NCI-H2107 treated with DMSO at 0.1 percent for 48 hours (cell line): ENCODE measurements at regions not wholly inside any gene's neighbourhood (a gene's known extent, or its start where the extent isn't known, plus 50 kb on each side); places are given as distances from the start of the nearest gene placed in this dataset.
"Not testable (repeated sequence)": the region's sequence is repeated elsewhere in the genome, so short reads cannot be mapped to it uniquely, and the experiment has no call there.

Experiments
- DNase-seq: peaks from one replicate; lab custom pipeline; 2025; ENCODE audit not compliant: unreplicated experiment; lab: John Stamatoyannopoulos, UW

DNA sequence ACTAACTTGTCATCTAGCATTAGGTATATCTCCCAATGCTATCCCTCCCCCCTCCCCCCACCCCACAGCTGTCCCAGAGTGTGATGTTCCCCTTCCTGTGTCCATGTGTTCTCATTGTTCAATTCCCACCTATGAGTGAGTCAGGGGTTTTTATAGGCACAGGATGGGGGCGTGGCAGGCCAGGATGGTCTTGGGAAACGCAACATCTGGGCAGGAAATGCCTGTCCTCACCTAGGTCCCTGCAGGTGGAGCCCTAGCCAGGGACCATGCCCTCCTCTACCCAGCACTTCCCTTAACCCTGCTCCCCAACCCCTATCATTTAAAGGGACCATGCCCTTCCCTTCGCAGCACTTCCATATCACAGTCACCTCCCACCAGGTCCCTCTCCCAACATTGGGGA, 1430.6 kb downstream of the CDH8 start:
- DNase-seq: not testable (repeated sequence)

DNA sequence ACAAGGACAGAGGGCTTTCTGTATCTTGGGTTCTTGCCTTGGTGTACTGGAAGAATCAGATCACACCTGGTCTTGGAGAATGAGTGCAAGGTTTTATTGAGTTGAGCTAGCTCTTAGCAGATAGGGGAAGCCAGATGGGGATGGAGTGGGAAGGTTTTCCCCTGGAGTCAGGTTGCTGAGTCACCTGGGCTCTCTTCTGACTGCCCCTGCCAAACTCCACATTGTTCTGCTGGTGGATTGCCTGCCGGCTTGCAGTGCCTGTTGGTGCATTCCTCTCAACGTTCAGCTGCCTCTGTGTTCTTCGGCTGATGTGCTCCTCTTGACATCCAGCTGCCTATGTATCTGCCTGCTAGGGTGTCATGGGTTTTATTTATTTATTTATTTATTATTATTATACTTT, 1431.1 kb downstream of the CDH8 start:
- DNase-seq: no peak

DNA sequence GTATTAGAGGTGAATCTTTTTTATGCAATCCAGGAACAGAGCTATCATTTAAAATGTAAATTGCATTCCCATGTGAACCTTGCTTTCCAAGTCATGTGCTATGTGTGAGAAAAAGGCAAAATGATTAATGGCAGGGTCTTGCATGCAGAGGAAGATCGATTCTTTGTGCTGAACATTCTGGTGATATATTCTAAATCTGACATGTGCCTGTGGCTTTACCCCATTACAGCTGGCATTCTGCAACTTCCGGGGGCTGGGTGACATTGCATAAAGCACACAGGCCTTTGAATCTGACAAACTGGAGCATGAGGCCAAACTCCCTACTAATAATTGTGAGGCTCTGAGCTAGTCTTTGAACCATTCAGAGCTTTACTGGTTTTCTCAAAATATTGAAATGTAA, 1449.7 kb downstream of the CDH8 start:
- DNase-seq: no peak

DNA sequence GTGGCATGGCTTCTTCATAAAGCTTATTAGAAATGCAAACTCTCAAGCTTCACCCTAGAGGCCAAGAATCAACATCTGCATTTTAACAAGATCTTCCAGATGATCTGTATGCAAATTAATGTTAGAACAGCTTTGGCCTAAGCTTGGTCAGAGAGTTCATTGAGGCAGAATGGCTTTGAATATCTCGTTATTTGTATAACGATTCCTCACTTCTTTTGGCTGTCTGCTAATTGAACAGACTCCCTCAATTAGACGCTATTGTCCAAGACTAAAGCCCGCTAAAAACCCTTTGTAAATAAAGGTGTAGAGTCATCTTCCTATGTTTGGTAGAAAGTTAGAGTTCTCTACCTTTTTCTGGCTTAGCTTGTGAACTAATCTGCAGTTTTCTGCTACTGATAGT, 1453.7 kb downstream of the CDH8 start:
- DNase-seq: no peak

DNA sequence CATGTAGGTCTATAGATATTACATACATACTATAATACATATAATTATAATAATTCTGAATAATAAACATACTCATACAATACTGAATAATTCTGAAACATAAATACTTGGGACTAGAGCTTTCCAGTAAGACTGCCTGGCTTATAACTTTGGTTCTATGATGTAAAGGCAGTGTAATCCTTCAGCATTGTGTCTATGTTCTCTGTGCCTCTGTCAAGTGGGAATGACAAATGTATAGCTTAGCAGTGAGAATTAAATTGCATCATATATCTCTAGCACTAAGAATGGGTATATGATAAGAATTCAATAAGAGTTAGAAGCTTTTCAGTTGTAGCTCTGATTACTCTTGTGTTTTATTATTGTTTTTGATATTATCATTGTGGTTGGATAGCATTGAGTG, 1469.3 kb downstream of the CDH8 start:
- no peak for DNase-seq

DNA sequence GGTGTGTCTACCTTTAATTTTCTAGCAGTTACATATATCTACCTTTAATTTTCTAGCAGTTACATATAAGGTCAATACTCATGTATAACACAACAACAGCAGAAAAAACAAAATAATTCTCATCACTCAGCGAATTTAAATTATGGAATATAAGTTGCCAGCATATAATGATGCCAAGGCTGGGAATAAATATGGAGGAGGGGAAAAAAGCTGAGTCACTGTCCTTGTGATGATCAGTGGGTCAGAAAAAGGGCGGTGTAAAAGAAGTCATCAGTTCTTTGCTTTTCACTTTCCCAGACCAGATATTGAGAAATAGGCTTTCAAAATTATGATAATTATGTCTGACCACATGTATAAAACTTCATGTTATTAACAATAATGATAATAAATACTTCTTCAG, 1471.7 kb downstream of the CDH8 start:
- DNase-seq: no peak

DNA sequence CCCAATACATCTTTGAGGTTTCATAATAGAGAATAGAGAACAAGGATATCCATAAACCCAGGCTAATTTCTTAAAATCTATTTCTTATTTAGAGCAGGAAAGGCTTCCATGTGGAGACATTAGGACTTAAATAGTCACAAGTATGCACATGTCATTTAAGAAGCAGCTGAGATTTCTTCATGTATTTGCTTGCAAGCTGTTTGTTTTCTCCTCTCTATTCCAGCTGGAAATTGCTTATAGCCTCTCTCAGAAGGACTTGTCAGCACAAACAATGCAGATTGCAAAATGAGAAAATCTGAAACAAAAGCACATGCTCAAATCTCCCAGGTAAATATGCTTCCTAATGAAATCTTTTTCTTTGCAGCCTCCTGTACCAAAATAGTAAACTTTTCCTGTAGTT, 1473.1 kb downstream of the CDH8 start:
- no peak for DNase-seq

DNA sequence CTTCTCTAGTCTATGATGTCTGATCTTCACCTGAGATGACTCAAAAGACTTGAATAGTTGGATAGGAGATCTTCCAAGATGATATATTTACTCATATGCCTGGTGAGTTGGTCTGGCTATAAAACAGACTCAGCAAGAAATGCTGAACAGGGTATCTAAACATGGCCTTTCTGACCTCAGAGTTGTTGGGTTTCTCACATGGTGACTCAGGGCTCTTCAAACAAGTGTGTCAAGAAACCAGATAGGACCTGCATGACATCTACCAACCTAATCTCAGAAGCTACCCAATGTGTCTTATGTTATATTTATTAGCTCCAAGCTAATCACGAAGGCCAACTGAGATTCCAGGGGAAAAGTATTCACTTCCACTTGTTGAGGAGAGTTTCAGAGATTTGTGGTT, 1477.3 kb downstream of the CDH8 start:
- no peak for DNase-seq

DNA sequence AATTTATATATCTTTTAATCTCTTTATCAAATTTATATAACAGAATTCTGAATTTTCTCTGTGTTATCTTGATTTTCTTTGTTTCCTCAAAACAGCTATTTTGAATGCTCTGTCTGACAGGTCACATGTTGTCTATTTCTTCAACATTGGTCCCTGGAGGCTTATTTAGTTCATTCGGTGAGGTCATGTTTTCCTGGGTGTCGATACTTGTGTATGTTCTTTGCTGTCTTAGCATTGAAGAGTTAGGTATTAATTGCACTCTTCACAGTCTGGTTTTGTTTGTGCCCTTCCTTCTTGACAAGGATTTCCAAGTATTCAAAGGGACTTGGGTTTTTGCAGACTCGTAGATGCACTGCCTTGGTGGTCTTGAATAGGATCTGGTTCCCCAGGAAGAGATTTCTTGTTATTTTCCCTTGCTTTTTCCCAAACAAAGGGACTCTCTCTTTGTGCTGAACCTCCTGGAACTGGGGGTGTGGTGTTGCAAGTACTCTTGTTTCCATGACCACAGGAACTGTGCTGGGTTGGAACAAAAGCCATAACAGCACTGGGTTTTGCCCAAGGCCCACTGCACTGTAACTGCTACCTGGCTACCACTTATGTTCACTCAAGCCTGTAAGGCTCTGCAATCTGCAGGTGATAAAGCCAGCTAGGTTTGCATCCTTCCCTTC, 1483.0 kb downstream of the CDH8 start:
- no peak for DNase-seq

DNA sequence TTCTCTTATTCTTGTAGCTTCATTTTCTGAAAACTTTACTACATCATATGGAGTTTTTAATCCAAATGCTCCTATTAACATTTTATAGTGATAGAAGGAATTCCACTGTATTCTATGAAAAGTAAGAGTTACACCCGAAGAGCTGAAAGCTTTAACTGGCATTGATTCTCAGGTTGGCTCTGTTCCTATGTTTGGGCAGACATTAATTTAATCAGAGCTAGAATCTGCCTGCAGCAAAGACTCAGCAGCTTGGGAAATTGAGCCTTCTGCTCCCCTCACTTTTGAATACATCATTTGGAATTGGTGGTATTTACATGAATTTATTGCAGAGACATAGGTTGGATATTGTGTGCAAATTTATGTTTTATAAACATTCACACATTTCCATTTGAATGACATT, 1494.7 kb downstream of the CDH8 start:
- no peak for DNase-seq

DNA sequence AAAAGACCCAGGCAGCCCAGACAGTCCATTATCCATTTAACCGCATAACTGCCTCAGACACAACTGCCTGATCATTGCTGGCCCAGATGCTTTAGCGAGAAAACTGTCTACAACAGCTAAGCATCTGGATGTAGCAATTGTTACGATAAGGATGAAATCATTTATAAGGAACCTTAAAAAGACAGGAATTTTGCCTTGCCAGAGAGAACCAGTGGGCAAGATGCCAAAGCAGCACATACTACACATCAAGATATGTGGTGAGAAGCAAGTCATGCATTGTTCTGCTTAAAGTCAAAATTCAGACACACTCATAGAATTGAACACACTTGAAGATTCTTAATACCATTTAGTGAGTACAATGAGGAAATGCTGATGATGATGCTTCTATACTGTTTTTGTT, 1525.3 kb downstream of the CDH8 start:
- DNase-seq: no peak

DNA sequence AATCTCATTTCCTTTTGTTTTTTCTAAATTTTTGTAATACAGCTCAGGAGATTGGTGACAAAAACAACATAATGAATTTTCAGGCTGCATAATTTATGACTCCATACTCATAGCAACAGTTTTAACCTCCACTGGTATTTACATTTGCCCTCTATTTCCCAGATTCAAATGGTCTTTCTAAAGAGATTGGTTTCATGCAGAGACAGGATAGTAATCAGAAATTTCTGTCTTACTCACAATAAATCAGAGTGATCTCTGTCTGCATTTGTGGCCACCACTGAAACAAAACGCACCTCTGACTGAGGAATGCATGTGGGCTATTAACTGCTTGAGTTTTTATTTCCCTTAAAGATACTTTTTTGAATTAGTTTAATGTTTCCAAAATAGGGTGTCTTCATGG, 1526.0 kb downstream of the CDH8 start:
- DNase-seq: no peak

DNA sequence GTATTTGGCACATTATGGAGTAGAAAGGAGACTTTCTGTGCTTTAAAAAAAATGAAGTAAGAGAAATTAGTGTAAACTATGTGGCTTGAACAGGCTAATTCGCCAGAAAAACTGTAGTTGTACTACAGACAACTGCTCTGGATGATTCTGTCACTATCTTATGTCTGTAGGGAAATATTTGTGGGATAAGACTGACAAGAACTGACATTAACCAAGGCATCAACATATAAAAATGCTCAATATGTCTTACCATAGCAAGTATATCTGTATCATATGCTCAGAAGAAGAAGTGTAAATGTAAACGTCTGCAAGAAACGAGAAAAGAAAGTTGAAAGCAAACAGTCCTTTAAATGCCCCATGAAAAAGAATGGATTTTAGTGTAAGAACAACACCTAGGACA, 1545.0 kb downstream of the CDH8 start:
- no peak for DNase-seq

DNA sequence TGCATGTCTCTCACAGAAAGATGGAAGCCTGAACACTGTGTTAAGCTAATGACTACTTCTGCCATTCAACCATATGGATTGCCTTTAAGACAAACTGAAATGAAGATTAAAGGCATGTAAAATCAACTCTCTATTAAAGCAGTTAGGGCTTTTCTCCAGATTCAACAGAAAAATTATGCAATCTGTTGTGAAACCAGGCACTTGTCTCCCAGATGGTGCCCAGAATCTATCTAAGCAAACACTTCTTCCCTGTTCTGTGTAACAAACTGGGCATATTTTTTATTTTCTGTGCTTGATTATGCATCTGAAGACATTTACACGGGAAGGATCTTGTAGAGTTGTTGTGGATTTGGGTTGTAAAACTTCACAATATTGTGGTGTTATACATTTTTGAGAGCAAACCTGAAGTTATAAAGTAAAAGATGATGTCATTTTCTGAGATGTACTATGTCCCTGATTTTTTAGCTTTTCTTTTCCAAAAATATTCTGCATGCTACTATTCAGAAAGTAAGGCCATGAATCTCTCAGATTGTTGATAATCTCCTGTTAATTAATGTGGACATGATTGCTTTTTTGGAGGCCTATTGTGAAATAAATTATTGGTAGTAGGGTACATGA, 1550.3 kb downstream of the CDH8 start:
- no peak for DNase-seq

DNA sequence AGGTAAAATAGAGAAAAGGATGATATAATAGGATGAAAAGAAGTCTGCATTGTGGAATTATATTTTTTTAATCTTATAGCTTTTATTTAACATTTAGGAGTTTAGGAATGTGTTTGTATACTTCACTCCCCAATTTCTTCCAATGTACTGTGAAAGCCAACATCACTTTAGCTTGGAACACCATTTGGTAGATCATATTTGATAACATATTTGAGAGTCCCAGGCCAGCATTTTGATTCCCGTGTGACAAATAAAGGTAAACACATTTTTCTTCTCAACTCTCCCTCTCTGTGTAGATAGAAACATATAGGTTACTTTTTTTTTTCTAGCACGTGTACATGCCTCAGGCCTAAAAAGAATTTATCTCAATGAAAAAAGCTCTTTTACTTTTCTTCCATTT, 1551.3 kb downstream of the CDH8 start:
- DNase-seq: no peak

DNA sequence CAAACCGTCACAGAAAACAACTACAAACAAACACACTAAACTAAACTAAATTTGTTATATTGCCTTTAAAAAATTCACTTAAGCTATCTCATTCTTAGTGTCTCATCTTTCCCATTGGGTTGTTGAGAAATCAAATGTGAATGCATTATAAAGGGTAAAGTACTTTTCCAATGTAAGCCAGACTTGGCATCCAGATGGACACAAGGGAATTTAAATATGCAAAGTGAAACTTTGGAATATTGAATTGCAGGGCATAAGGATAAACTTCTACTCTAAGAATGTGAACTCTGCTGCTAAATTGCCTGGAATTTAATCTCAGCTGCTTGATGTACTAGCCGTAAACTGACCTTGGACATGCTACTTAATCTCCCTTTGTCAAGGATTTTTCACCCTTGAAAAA, 1554.6 kb downstream of the CDH8 start:
- no peak for DNase-seq

DNA sequence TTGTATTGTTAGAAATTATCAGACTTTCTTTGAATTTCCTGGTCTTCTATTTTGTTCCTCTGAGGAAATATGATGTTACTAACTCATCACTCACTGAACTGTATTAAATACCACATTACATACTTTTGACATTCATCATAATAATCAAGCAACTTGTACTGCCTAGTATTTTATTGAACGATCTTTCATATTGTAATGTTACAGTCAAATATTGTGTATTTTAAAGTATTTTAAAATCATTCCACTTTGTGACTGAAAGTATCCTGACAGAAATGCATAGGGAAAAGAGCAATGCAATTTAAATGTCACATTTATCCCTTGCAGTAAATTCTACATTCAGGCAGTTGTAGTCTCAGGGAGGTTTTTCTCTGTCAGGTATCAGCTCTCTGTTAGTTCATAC, 1557.4 kb downstream of the CDH8 start:
- no peak for DNase-seq

DNA sequence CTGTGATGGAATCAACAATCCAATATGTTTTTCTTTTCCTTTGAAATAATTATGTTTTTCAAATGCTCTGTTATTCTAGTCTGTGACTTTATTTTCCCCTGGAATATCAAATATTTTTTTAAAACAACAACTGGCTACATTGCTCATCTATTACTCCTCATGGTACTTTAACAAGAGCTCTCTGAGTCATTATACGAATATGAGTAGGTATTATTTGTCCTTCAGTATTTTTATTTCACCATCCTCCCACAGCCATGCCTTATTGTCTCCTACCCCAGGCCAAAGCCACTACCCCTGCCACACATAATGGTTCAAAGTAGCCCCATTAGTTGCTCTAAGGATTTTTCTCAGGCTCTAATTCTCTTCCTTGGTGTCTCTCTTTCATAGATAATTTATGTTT, 1572.3 kb downstream of the CDH8 start:
- DNase-seq: no peak

DNA sequence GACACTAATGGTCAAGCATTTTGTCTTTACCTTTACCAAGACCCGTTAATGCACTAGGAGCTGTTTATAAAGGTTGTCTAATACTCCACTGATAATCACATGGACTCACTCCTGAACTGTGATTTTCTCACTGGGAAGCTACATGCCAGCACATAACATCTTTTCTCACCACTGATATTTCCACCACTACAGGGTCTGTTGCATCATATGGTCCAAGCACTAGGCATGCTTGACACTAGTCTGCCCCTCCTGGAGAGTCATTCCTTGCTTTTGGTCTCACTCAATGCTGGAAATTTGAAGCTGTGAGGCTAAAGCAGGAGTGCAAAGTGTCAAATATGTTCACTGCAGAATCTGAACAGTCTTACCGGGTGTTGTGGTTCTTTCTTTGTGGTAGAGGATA, 1576.8 kb downstream of the CDH8 start:
- DNase-seq: no peak

DNA sequence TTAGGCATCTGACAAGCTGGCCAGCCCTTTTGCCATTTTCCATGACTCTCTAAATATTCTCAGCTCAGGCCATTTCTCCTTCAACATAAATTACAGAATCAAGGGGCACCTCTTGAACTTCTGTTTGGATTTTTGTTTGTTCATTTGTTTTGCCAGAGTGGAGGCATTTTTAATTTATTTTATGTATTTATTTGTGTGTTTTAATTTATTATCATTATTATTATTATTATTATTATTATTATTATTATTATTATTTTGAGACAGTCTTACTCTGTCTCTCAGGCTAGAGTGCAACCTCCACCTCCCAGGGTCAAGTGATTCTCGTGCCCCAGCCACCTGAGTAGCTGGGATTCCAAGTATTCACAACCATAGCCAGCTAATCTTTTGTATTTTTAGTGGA, 1578.0 kb downstream of the CDH8 start:
- no peak for DNase-seq

DNA sequence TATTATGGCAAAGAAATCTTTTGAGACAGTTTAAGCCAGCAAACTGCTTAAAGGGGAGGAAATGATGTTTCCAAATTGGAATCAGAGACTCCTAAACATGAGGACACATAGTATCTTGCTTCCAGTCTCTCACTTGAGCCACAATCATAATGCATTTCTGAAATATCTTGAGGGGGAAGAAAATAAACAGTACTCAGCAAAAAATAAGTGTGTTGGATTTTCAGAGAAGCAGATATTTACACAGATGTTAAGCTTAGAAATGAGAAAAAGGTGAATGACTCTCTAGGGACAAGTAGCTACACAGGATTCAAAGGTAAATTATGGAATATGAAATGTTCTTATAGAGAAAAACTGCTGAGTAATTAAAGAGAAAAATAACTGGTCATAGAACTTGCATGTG, 1583.6 kb downstream of the CDH8 start:
- DNase-seq: no peak

DNA sequence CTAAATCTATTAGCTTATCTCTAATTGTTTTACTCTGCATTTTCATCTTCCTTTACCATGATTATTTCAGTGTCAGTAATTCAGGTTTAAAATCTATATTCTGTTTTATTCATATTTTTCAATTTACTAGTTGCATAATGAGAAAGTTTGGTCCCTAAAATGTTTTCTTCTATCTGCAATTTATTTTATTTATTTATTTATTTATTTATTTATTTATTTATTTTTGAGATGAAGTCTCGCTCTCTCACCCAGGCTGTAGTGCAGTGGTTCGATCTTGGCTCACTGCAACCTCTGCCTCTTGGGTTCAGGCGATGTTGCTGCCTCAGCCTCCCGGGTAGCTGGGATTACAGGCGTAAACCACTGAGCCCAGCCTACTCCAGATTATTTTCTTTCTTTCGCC, 1597.3 kb downstream of the CDH8 start:
- DNase-seq: no peak

DNA sequence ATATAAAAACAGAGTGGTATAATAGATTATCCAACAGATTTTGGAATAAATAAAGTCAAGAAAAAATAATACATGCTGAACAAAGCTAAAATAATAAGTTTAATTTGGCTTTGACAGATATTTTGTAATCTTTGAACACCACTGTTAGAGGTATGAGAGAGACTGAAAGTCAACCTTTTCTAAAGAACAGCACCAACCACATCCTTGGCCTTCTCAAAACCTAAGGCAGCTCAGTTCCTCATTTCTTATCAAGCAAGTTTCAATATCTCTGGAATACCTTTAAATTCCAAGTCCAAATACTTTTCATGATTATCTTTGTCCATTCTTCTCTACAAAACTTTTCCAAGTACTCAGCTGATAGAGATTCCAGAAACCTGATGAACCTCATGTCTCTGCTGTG, 1603.8 kb downstream of the CDH8 start:
- no peak for DNase-seq
